ENCODE measurements at regions not wholly inside any gene's neighbourhood (a gene's known extent, or its start where the extent isn't known, plus 50 kb on each side); places are given as distances from the start of the nearest gene placed in this dataset.
"Not testable (repeated sequence)": the region's sequence is repeated elsewhere in the genome, so short reads cannot be mapped to it uniquely, and the experiment has no call there.

DNA sequence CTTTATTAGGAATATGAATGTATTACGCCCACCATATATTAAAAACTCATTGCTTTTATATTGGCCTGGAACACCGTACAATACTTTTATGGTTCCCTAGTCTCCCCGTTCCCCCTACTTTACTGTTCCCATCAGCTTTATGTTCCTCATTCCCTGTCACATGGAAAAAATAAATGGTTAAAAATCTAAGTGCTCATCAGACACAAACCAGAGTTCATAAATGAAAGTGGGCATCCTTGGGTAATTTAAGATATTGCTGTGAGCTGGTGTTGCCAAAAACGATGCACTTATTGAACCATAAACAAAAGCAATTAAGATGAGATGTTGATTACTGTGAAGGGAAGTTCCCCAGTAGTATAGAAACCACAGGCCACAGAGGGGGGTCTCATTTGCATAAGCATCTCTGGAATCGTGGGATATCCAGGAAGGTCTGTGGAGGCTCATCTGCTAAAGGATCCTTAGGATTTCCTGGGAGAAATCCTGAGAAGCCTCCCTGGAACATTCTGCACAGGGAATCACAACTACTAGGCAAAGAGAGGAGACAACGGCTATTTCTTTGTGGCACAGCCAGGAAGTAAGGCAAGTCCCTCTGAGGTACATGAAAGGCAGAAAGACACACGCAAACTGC is 591.4 kb upstream of the CDH11 start:
- DNase-seq = no peak

DNA sequence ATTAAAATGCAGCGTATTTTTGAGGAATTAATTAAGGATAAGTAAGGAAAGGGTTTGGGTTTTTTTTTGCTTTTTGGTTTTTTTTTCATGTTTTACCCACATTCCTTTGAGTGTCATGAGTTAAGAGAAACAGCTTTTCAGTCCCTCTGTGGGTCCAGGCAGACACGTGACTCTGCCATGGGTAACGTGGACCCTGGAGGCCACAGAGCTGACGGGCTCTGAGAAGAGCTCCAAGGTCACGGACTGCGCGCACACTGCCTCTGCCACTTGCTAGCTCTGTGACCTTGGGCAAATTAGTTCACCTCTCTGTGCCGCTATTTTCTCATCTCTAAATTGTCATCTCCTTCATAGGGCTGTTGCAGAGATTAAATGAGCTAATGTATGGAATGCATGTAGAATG is 588.2 kb upstream of the CDH11 start:
- DNase-seq = no peak

DNA sequence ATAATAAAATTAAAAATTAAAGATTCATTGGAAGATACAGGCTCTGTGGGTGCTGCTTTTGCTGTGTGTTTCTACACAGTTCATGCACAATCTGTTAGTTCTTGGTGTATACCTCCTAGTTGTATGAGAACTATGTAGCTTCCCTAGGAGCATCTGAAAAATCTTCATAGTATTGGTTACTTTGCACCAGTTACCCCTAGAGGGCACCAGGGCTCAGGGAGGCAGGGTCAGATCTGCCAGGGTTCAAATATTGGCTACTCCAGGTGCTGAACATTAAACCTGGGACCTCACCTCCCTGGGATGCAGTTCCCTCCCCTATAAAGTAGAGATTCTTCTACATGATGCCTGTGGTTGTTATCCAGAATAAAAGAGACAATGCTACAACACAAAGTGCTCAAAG is 583.0 kb upstream of the CDH11 start:
- no peak for DNase-seq

DNA sequence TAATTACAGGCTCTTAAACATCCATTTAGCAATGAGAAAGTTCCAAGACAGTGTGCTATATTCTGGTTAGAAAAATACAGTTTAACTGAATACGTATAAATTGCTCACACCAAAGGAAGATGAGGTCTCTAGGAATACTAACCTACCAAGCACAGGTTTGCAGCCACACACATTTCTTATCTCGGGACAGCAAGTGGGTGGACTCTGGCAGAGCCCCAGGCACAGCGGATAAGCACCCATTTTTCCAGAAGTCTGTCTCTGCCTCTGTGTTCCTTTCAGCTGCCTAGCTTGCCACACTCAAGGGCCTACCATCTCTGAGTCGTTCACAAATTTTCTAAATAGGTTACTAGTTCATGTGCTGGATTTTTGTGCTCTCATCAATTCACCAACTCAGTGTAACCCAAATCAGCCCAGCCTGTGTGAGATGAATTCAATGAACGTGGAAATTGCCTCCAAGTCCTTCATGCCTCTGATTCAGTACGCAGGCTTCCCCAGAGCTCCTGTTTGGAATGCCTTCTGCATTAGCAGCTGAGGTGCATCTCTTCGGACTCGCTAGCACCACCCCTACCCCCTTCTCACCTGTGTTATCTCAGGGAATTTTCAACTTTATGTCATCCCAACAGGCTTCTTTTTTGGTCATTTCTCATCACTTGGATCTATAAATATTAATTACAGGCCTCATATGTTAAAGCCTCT is 581.0 kb upstream of the CDH11 start:
- DNase-seq = no peak

DNA sequence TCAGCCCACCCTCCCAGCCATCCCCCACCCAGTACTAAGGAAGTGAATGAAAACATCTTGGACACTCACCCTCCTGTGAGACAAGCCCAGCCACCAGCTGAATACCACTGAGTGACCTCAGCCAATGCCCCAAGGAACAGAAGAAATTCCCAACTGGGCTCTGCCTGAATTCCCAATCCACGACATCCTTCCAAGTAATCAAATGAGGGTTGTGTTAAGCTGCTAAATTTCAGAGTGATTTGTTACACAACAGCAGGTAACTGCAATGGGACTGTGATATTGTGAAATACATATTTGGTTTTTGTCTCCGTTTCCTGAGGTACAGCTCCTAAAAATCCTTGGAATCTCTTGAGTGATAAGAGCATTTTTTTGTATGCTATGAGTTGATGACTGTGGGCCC is 578.7 kb upstream of the CDH11 start:
- DNase-seq = no peak

DNA sequence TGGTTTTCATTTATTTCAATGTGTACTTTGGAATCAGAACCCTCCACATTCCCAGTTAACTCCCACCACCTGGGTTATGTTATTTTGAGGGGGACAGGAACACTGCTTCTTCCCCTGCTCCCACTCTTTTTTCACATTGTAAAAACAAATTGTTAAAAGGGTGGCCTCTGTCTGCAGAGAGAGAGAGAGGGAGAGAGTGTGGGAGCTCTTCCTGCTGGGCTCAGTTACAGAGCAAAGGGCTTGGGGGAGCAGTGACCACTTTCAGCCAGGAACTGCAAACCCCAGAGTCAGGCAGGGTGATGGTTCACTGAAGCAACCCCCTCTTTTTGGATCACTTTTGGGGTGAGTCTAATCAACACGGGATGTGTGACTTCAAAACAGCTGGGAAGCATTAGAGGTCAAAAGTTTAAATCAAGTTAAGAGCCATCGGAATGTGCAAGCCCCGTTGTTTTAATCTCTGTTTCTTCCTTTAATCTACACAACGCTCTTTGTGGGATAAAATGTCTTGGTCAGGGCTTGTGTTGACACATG is 577.0 kb upstream of the CDH11 start:
- DNase-seq = no peak

DNA sequence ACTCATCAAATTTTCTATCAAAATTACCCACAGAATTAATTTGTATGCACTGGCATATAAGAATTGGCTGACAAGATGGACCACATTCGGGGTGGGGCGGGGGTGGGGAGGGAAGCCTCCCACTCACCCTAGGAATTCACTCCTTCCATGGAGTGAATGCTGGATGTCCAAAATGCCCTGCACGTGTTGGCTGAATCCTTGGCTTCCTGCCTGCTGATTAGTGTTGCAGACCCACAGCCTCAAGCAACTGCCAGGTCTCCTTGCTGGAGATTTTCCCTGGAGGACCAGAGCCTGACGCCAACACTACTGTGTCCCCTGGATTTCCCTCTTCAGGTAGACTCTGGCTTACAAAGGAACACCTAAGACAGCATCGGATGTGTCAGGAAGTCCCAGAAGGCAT is 575.7 kb upstream of the CDH11 start:
- no peak for DNase-seq

DNA sequence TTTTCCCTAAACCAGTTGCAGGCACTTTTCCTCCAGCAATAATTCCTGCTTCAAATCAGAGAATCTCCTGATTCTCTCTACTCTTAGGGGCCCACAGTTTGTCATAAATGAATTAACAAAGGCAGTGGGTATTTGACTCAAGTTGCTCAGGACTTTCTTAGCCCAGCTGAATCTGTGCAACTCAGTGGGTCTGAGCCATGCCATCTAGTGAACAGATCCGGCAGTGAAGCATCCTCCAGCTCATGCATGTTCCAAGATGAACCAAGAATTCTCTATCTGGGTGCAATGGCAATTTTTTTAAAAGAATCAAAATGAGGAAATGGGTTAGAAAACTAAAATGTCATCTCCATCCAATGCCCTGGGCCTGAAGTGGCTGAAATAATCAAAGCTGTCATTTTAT is 575.2 kb upstream of the CDH11 start:
- no peak for DNase-seq

DNA sequence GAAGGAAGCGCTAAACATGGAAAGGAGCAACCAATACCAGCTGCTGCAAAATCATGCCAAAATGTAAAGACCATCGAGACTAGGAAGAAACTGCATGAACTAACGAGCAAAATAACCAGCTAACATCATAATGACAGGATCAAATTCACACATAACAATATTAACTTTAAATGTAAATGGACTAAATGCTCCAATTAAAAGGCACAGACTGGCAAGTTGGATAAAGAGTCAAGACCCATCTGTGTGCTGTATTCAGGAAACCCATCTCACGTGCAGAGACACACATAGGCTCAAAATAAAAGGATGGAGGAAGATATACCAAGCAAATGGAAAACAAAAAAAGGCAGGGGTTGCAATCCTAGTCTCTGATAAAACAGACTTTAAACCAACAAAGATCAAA is 570.0 kb upstream of the CDH11 start:
- not testable (repeated sequence) for DNase-seq

DNA sequence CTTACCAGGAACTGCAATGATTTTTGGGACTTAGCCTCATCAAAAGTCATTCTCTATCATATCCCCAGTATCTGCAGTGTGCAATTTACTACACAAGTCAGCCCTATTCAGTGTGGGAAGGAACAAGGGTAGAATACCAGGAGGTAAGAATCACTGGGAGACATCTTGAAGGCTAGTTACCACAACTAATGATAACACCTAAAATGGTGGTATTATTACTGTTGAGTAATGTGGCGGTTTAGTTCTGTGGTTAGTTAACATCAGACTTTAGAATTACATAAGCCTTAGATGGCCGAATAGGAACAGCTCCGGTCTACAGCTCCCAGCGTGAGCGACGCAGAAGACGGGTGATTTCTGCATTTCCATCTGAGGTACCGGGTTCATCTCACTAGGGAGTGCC is 567.9 kb upstream of the CDH11 start:
- DNase-seq = no peak

DNA sequence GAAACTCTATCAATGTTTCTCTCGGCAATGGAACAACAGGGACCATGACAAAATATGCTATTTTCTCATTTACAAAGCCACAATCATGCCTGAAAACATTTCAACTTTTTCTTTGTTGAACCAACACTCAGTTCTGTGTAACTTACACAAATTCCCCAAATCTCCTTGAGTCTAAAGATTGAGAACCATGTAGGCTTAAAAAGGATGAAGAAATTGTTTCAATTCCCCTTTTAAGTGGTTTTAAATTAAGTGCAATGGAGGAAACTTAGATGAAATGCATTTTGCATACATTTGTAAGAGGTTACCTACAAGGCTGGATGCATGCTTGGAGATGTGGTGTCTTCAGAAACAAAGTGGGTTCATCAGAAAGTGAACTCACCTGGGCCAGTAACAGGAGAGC is 566.4 kb upstream of the CDH11 start:
- DNase-seq = no peak

DNA sequence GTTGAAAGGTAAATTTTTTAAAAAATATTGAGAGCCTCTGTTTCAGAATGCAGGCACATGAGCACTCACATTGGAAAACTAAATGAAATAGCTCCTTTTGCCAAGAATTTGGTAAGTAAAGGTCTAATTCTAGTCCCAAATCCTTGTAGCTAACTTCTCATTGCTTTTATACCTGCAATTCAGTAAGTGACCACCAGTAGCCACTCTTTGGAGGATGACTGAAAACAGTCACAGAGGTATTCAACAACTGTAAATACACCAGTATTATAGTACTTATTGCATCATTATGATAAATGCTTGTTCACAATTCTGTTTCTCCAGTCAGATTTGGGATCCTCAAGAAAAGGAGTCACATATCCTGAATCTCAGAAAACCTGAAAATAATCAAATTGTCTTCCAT is 562.4 kb upstream of the CDH11 start:
- DNase-seq = no peak

DNA sequence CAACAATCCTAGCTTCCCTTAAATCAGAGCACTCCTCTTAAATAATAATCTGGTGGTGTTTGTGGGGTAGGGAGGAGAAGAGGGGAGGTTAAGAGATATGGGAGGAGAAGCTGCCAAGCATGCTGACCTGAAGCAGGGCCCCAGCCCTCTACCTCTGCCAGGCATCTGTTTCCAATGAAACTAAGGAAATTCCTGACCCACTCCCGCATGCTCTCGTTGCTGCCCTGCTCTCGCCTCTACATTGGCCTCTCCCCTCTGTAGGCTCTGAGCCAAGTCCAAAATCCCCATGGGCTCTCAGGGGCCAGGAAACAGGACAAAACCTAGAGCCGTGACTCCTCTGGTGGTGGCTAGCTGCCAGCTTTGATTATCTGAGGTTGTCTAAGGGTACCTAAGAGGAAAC is 559.5 kb upstream of the CDH11 start:
- no peak for DNase-seq

DNA sequence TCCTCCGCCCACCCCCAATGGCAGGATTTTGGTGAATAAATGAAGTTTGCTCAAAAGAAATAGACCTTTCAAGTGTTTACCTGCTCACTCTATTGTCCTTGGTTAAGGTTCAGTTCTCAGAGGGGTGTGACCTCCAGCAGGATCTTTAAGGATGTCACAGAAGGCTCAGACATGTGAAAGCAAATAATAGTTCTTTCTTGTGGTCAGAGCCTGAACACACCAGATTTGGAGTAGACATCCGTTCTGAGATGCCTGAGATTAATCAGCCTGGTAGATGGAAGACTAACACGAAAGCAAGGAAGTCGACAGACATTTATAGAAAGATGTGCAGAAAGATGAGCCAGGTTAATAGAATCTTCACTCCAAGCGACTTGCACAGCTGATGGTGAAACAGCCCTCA is 557.9 kb upstream of the CDH11 start:
- no peak for DNase-seq

DNA sequence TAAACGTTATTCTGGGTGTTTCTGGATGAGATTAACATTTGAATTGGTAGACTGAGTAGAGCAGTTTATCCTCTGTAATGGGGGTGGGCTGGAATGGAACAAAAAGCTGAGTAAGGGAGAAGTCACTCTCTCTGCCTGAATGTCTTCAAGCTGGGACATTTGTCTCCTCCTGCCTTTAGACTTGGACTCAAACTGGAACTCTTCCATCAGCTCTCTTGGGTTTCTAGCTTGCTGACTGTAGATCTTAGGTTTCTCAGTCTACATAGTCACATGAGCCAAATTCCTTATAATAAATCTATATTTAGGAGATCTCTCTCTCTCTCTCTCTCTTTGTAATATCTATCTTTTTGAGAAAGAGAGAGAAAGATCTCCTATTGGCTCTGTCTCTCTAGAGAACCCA is 553.3 kb upstream of the CDH11 start:
- no peak for DNase-seq

DNA sequence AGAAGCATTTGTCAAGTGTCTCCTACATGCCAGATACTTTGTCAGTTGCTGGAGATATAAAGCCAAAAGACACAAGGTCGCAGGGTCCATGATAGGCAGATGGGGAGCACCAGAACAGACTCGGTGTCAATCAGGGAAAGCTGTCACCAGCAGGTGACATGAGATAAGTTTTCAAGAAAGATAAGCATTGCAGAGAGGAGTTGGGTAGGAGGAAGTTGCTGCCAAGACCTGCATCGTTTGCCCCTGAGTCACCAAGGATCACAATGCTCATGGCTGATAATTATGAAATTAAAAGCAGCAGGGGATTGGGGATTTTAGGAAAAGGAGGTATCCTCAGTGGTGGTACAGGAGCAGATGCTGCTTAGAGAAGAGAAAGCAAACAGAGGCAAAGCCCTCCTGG is 551.1 kb upstream of the CDH11 start:
- DNase-seq = no peak

DNA sequence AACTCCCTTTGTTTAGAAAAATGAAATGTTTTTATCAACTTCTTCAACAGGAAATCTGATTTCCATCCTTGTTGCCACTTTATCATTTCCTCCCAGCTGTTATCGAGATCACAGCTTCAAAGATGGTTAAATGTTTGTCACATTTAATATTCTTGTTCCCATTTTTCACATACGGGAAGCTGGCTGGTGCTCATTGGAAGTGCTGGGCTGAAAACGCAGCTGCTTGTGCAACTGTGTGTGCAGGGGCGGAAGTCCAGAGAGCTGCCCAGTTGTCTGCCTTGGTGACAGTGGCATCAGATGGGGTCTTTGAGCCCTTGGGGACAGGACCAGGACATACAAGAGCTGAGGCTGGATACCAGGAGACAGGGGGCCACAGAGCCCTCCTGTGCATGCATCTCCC is 549.2 kb upstream of the CDH11 start:
- no peak for DNase-seq

DNA sequence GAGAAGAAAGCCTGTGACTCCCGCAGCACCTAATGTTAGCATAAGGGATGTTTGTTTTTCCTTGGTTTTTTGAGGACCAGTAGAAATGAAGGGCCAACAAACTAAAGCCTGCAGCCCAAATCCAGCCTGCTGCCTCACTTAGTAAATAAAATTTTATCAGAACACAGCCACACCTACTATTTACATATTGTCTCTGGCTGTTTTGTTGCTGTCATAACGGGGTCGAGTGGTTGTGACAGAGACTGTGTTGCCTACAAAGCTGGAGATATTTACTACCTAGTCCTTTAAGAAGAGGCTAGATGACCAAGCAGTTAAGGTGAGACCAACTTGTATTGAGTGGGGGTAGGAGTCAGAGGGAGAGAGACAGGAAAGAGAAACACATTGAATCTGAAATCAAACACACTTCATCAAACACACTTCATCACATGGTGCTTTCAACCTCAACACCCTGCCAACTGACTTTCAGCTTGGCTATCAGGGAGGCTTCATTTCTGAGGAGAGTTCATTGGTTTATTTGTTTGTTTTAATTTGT is 546.3 kb upstream of the CDH11 start:
- no peak for DNase-seq

DNA sequence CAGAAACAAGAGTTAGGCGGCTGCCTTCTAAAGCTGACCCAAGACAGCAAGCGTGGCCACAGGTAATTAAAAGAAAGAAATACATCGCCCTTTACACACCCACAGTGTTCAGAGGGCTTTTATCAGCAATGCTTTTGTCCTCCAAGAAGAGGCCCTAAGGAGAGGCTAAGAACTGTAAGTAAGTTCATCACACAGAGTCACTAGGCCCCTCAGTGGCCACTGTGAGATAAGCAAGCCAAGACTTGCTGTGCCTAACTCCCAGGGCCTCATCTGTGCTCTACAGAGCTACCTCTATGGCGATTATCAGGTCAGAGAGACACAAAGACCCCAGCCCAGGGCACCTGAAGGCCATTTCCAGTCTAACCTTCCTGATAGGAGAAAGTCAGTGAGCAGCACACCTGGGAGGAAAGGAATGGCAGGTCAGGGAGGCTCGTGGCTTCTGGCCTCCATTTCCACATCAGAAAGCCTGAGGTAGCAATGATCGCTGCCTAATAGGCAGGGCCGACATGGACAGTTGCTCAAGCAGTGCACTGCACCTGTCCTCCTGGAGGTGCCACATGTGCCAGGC is 545.2 kb upstream of the CDH11 start:
- no peak for DNase-seq

DNA sequence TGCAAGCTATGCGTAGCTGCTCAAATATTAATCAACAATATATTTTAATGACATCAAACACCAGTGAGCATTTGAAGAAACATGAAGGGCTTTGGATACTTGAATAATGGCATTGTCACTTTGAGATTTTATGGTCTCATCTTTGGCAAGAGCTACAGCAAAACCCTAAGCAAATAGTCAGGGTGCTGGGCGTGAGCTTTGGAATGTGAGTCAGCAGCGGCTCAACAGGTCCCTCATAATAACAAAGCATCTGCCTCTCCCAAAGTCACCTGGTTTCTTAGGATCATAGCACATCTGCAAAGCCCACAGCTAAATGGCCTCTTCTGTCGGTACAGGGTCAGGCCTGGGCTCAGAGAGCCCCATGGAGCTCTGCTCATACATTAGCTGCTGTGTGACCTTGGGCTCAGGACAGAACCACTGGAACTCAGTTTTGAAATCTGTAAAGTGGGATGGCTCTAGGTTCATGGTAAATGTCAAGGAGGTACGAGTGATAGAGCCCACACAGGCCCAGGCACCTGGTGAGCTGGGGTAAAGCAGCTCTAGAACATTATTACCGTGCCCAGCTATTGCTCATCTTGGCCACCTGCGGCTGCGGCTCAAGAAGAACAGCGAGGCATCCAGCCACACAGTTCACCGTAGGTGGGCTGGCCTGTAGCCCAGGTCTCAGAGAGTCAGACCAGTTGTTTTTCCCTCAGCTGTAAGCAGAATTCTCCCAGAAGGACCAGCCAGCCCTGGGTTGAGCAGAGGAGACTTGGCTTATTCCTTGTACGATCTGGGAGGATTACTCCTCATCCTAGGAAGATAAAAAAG is 544.5 kb upstream of the CDH11 start:
- DNase-seq = no peak

DNA sequence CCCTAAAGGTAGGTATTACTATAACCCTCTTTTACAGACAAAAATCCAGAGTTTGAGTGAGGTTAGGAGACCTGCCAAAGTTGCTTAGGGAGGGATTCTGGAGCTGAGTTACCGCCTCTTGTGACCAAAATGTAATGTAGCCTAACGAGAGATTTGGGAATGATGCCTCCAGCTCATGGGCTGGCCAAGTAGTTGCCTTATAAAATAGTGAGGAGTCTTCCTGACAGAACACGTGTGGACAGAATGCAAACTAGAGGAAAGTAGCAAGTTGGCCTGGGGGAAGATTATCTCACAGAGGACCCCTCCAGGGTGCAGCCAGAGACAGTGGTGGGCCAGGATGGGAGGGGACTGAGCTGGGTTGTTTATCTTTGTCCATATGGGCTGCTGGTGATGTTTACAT is 543.7 kb upstream of the CDH11 start:
- DNase-seq = no peak

DNA sequence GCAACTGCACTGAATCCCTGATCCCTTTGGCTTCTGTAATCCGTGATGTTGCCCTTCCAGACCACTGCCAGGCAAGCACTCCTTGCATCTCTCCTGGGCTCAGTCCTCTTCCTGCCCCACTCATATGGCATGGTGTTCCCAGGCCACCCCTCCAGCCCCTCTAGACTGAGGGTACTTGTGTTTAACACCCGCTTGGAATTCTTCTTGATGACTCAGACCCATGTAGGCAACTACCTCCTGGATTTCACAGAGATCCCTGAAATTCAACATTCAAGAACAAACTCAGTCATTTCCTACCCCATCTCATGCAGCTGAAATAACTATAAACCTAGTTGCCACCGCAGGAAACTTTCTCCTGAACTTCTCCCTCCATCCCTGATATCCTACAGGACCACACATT is 541.9 kb upstream of the CDH11 start:
- no peak for DNase-seq

DNA sequence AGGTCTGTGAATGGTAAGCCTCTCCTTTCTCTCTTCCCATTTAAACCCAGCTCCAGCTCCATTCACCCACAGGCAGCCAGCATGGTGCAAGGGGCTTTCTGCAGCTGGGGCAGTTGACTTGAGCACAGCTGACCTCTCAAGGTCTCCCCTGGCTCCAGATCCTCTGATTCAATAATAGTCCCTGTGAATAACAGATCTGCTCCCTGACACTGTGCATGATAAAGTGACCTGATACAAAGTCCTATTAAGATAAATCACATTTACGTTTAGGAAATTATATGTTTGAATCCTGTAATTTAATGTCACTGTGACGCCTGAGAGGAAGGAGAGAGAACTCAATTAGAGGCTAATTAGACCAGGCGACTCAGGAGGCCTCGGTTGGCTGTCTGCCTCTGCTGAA is 540.4 kb upstream of the CDH11 start:
- no peak for DNase-seq
